ENCODE measurements at regions not wholly inside any gene's neighbourhood (a gene's known extent, or its start where the extent isn't known, plus 50 kb on each side); places are given as distances from the start of the nearest gene placed in this dataset.

GRCh38 chr13:72537782-72538181 lies 189.6 kb downstream of the MZT1 start:
- no peak for DNase-seq (ENCODE audit: low read depth)
- TF ChIP-seq MYC (IDR thresholded peaks at IDR 0.05; ENCODE audit: low read depth, low read length) (no peak), POLR2A (IDR thresholded peaks at IDR 0.05; ENCODE audit: extremely low read depth, insufficient read length) (no peak)
- TF ChIP-seq, protein P1, sequence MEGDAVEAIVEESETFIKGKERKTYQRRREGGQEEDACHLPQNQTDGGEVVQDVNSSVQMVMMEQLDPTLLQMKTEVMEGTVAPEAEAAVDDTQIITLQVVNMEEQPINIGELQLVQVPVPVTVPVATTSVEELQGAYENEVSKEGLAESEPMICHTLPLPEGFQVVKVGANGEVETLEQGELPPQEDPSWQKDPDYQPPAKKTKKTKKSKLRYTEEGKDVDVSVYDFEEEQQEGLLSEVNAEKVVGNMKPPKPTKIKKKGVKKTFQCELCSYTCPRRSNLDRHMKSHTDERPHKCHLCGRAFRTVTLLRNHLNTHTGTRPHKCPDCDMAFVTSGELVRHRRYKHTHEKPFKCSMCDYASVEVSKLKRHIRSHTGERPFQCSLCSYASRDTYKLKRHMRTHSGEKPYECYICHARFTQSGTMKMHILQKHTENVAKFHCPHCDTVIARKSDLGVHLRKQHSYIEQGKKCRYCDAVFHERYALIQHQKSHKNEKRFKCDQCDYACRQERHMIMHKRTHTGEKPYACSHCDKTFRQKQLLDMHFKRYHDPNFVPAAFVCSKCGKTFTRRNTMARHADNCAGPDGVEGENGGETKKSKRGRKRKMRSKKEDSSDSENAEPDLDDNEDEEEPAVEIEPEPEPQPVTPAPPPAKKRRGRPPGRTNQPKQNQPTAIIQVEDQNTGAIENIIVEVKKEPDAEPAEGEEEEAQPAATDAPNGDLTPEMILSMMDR (IDR thresholded peaks at IDR 0.05; ENCODE audit: low read depth, low read length): no peak
- TF ChIP-seq, protein P2, sequence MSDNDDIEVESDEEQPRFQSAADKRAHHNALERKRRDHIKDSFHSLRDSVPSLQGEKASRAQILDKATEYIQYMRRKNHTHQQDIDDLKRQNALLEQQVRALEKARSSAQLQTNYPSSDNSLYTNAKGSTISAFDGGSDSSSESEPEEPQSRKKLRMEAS (IDR thresholded peaks at IDR 0.05; ENCODE audit: low read depth, low read length): no peak
- no peak overlapping the region for H3K4me3 ChIP-seq (ENCODE audit: low read depth, low read length)

- no peak overlapping the region for H3K4me3 ChIP-seq (ENCODE audit: low read depth, low read length)
- TF ChIP-seq, protein P1 (IDR thresholded peaks at IDR 0.05; ENCODE audit: low read depth, low read length): no peak
- TF ChIP-seq POLR2A (IDR thresholded peaks at IDR 0.05; ENCODE audit: extremely low read depth, insufficient read length) (no peak), MYC (IDR thresholded peaks at IDR 0.05; ENCODE audit: low read depth, low read length) (no peak)
- TF ChIP-seq, protein P2 (IDR thresholded peaks at IDR 0.05; ENCODE audit: low read depth, low read length): no peak
- no peak for DNase-seq (ENCODE audit: low read depth)
Measured at GRCh38 chr13:72537395-72537780, 190.0 kb downstream of the MZT1 start.

DNA sequence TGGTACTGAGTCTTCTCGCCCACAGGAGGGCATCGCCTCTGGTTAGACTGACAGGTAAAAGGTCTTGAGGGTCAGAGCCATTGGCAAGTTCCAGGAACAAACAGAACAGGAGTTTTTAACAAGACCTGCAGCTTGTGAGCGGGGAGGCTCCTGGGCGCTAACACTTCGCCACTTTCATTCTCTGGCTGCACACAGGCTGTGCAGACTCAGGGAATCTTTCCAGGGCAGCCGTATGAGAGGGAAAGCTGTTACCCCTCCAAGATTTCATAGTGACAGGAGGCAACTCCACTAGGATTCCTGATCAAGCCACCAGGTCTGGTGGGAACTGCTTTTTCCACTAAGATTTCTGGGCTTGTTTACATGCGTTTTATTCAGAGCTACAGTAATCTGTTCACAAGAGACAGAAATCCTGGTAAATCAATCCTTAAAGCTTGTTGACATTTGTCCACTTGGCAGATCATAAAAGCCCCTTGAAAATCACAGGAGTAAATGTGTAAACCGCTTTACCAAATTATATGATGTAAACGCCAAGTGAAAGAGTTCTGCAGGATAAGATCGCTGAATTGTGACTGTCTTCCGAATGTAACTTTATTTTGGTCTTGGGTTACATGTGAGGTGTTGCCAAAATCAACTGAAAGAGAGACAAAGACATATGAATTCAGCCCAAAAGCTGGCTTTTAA lies 190.6 kb downstream of the MZT1 start:
- DNase-seq (ENCODE audit: low read depth): no peak
- no peak overlapping the region for H3K4me3 ChIP-seq (ENCODE audit: low read depth, low read length)
- TF ChIP-seq, protein P1 (IDR thresholded peaks at IDR 0.05; ENCODE audit: low read depth, low read length): no peak
- TF ChIP-seq POLR2A (IDR thresholded peaks at IDR 0.05; ENCODE audit: extremely low read depth, insufficient read length): no peak
- TF ChIP-seq MYC (IDR thresholded peaks at IDR 0.05; ENCODE audit: low read depth, low read length): no peak
- TF ChIP-seq, protein P2 (IDR thresholded peaks at IDR 0.05; ENCODE audit: low read depth, low read length): no peak

- H3K4me3 ChIP-seq (ENCODE audit: low read depth, low read length): no peak overlapping the region
- TF ChIP-seq POLR2A (IDR thresholded peaks at IDR 0.05; ENCODE audit: extremely low read depth, insufficient read length) (no peak), MYC (IDR thresholded peaks at IDR 0.05; ENCODE audit: low read depth, low read length) (no peak)
- TF ChIP-seq, protein P1 (IDR thresholded peaks at IDR 0.05; ENCODE audit: low read depth, low read length): no peak
- TF ChIP-seq, protein P2 (IDR thresholded peaks at IDR 0.05; ENCODE audit: low read depth, low read length): no peak
- no peak for DNase-seq (ENCODE audit: low read depth)
Measured at GRCh38 chr13:72534951-72535640, 192.3 kb downstream of the MZT1 start.

GRCh38 chr13:72530471-72530870 lies 197.0 kb downstream of the MZT1 start:
- no peak for TF ChIP-seq MYC (IDR thresholded peaks at IDR 0.05; ENCODE audit: low read depth, low read length)
- no peak for DNase-seq (ENCODE audit: low read depth)
- no peak overlapping the region for H3K4me3 ChIP-seq (ENCODE audit: low read depth, low read length)

GRCh38 chr13:72527333-72527732 lies 200.1 kb downstream of the MZT1 start:
- no peak for DNase-seq (ENCODE audit: low read depth)
- H3K4me3 ChIP-seq (ENCODE audit: low read depth, low read length): no peak overlapping the region
- TF ChIP-seq, protein P2 (IDR thresholded peaks at IDR 0.05; ENCODE audit: low read depth, low read length): no peak
- no peak for TF ChIP-seq MYC (IDR thresholded peaks at IDR 0.05; ENCODE audit: low read depth, low read length)
- TF ChIP-seq, protein P1 (IDR thresholded peaks at IDR 0.05; ENCODE audit: low read depth, low read length): no peak
- no peak for TF ChIP-seq POLR2A (IDR thresholded peaks at IDR 0.05; ENCODE audit: extremely low read depth, insufficient read length)
